ENCODE measurements at regions not wholly inside any gene's neighbourhood (a gene's known extent, or its start where the extent isn't known, plus 50 kb on each side); places are given as distances from the start of the nearest gene placed in this dataset.
"Not testable (repeated sequence)": the region's sequence is repeated elsewhere in the genome, so short reads cannot be mapped to it uniquely, and the experiment has no call there.

- no peak for DNase-seq (ENCODE audit: low read depth in 2 of 3, low spot score in 2 of 3)
These were observed 179.6 kb upstream of the RPH3A start for GRCh38 chr12:112611908-112612307.

DNA sequence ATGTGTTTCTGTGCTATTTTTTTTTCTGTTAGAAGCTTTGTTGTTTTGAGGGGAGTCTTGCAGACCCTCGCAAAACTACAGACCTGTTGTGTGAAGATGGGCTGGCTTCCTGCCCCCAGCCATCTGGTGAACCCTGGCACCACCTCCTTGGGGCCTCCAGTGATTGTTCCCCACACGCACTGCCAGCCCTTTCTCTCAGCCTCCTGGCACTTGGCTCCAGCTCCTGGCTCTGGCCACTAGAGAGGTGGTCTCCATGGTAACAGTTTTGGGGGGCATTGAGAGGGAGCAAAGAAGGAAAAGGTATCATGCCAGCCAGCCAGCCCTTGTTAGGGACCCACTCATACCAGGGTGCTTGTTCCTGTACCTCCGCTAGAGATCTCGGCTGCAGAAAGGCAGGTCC, 176.4 kb upstream of the RPH3A start:
- DNase-seq (ENCODE audit: low read depth in 2 of 3, low spot score in 2 of 3), result no peak

DNA sequence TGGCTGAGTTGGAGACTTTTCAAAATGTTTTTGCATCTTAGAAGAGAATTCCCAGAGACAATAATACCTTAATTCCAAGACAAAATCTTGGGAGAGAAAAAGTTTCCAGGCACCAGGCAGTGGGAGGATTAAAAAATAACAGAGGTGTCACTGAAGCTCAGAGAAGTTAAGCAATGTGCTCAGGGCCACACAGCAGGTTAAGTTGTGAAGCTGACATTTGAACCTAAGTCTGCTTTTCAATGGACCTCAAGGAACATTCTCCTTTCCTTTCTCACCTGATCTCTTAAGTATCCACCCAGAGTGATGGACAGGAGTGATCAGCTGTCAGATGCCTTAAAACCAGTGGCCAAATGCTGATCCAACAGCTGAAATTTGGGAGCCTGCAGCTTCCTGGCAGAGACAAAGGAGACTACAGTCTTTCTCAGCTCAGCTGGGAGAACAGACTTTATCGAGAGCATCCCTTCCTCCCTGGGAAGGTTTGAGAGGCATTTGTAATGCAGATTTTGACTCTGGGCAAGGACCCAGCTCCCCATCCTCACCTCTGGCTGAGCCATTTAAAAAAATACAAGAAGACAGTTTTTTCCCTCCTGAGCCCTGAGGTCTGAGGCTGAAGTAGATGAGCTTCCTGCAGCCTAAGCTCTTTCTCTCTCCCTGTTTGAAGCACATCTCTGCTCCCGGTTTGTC, 174.9 kb upstream of the RPH3A start:
- DNase-seq (ENCODE audit: low read depth in 2 of 3, low spot score in 2 of 3), result no peak

DNA sequence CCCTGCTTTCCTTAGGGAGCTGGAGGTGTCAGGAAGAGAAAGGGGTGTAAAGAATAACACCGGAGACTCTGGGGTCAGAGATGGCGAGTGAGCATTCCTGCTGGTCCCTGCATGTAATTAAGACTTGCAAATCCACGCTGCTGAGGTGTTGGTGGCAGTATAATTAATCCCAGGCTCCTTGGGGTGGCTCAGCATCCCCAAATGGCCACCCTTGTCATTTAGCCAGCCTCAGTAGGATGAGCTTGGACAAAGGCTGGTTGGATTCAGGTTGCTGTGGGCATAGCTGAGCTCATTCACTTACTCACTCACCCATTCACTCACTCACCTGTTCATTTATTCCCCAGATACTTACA, 174.4 kb upstream of the RPH3A start:
- no peak for DNase-seq (ENCODE audit: low read depth in 2 of 3, low spot score in 2 of 3)

DNA sequence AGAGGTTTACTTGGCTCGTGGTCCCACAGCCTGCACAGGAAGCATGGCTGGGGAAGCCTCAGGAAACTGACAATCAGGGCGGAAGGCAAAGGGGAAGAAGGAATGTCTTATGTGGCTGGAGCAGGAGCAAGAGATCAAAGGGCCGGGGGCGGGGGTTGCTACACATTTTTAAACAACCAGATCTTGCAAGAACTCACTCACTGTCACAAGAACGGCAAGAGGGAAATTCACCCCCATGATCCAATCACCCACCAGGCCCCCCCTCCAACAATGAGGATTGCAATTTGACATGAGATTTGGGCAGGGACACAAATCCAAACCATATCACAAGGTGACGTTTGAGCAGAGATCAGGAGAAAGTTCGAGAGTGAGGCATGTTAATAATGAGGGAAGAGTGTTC, 163.7 kb upstream of the RPH3A start:
- DNase-seq (ENCODE audit: low read depth in 2 of 3, low spot score in 2 of 3), result no peak

GRCh38 chr12:112631974-112632373, 159.6 kb upstream of the RPH3A start:
- not testable (repeated sequence) for DNase-seq (ENCODE audit: low read depth in 2 of 3, low spot score in 2 of 3)

GRCh38 chr12:112635036-112635435, 156.5 kb upstream of the RPH3A start:
- no peak for DNase-seq (ENCODE audit: low read depth in 2 of 3, low spot score in 2 of 3)

DNA sequence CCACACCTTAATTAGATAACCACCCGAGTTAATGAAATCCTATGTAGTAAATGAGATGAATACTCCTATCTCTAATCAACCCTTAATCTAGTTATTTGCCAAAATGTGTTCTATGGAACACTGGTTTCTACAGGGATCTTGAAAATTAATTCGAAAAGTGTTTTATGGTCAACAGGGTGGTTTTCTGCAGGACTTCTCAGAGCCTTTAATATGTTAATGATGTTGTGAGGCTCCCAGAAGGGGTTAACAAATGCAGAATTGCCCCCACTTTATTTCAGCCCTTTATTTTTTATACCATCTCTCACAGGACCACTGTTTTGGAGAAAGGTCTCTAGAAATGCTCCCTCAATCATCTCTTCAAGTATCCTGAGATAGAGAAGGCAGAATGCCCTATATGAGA, 153.1 kb upstream of the RPH3A start:
- DNase-seq (ENCODE audit: low read depth in 2 of 3, low spot score in 2 of 3), result no peak

DNA sequence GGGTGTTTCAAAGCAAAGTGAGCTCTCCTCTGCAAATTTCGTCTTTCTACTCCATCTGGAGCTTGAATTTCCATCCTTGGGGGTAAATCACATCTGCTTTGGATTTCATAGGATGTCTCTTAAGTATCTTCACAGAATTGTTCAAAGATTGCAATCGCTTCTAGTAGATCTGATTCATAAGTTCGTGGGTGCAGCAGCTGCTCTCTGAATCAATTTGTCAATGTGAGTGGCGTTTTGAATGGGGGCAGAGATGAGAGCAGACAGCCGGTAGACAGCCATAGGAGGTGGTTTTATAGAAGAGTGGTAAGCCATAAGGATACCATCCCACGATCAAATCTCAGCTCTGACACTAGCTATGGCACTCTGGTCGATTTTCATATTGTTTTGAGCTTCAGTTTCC, 146.0 kb upstream of the RPH3A start:
- DNase-seq (ENCODE audit: low read depth in 2 of 3, low spot score in 2 of 3), result no peak

DNA sequence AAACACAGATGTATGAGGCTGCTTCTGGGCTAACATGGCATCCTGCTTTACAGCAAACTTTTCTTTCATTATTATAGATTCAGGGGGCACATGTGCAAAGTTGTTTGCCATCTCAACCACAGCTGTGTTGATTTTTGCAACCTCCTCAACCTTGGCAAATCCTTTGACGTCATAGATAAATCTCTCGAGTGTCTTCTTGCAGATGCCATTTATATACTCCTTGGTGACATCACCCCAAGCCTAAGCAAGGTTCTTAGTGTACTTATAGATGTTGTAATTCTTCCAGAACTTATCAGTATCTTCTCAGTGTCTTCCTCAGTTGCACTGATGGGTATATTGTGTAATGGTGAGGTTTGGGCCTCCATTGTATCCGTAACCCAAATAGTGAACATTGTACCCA, 135.4 kb upstream of the RPH3A start:
- DNase-seq (ENCODE audit: low read depth in 2 of 3, low spot score in 2 of 3), result no peak

- peak in 2 of 3 donors; percentile 17 to 61 for DNase-seq (ENCODE audit: low read depth in 2 of 3, low spot score in 2 of 3)
These were observed 127.0 kb upstream of the RPH3A start for GRCh38 chr12:112664569-112664968.

- DNase-seq (ENCODE audit: low read depth in 2 of 3, low spot score in 2 of 3), result no peak
These were observed 125.6 kb upstream of the RPH3A start for GRCh38 chr12:112665958-112666357.

DNA sequence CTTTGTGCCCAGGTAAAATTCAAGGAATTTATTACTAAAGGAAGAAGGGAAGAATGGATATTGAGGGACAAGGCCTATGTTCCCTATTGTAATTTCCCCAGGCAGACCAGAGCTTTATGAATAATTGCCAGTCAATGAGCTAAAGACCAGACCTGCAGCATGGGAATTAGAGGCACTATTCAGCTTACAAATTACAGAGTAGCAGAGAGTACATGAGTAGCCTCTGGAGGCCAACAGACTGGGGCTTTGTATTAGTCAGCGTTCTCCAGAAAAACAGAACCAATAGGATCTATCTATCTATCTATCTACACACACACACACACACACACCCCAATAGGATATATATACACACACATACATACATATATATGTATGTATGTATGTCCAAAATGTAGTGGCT, 120.0 kb upstream of the RPH3A start:
- no peak for DNase-seq (ENCODE audit: low read depth in 2 of 3, low spot score in 2 of 3)

GRCh38 chr12:112674539-112674938, 117.0 kb upstream of the RPH3A start:
- DNase-seq (ENCODE audit: low read depth in 2 of 3, low spot score in 2 of 3), result no peak

- DNase-seq (ENCODE audit: low read depth in 2 of 3, low spot score in 2 of 3), result no peak
These were observed 115.0 kb upstream of the RPH3A start for GRCh38 chr12:112676507-112676906.

DNA sequence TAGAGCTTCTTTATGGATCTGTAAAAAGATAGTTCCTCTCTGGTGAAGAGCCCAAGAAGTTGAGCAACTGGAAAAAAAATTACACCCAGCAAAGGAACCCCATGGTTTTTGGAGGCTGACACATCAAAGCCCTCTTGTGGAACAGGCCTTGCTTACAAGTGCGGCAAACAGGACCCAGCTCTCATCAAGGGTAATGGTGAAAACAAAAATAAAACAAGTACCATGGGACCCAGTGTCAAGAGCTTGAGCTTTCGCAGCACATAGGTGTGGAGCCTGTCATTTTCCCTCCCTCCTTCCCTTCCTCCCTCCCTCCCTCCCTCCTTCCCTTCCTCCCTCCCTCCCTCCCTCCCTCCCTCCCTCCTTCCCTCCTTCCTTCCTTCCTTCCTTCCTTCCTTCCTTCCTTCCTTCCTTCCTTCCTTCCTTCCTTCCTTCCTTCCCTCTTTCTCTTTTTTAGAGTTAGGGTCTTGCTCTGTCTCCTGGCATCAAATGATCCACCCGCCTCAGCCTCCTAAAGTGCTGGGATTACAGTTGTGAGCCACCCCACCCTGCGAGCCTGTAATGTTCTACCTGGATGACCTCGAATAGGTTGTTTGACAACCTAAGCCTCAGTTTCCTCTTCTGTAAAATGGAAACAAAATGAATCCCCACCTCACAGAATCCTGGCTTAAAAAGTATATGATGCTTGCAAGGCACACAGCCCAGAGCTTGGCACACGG, 114.3 kb upstream of the RPH3A start:
- DNase-seq (ENCODE audit: low read depth in 2 of 3, low spot score in 2 of 3), result no peak

GRCh38 chr12:112680993-112681392, 110.6 kb upstream of the RPH3A start:
- no peak for DNase-seq (ENCODE audit: low read depth in 2 of 3, low spot score in 2 of 3)

DNA sequence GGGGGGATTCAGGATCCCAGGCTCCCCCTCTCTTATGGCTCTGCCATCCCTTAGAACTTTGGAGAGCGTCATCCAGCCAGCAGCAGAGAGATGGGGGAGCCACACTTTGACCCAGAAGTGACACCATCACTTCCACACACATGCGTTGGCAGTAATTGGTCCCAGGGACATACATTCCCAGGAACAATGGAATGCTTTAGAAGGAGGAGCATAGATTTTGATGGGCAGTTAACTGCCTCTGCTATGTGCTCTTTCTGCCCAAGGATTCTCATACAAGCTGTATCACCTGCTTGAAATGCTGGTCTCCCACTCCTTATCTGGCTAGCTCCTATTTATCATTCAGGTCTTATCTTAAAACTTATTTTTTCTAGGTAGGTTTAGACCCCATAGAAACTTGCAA, 109.0 kb upstream of the RPH3A start:
- no peak for DNase-seq (ENCODE audit: low read depth in 2 of 3, low spot score in 2 of 3)

DNA sequence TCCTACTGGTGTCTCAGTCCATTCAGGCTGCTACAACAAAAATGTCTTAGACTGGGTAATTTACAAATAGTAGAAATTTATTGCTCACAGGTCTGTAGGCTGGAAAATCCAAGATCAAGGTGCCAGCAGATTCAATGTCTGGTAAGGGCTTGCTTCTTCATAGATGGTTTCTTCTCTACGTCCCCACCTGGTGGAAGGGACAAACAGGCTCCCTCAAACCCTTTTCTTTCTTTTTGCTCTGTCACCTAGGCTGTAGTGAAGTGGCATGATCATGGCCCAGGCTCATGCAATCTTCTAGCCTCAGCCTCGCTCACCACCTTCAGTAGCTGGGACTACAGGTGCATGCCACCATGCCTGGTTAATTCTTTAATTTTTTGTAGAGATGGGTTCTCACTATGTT, 106.8 kb upstream of the RPH3A start:
- no peak for DNase-seq (ENCODE audit: low read depth in 2 of 3, low spot score in 2 of 3)

DNA sequence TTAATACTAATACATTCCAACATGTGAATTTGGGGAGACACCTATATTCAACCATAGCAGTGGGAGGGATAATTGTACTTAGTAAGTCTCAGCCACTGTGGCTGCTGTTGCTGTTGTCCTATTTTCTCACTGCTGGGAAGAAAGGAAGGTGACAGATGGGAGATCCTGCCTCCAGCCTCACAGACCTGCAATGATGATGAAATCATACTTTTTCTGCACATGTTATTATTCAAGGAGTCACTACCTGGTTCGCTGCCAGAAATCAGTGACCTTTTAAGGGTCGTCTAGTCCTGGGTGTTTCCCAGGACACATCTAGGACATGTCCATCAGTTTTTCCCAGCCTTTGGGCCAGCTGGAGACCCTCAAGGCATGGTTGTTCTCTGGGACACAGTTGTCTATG, 106.2 kb upstream of the RPH3A start:
- DNase-seq (ENCODE audit: low read depth in 2 of 3, low spot score in 2 of 3), result no peak

DNA sequence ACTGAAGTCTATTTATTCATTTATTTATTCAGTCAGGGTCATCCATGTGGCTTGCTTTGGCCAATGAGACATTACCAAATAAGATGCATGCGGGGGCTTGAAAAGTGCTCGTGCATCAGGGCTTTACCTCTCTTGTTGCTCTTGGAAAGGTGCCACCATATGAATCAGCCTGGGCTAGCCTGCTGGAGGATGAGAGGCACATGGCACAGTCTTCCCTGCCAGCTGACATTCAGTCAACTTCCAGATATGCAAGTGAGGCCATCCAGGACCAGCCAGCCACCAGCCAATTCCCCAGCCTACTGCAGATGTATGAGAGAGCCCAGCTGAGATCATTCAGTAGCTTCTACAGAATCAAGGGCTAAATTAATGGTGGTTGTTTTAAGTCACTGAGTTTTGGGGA, 105.2 kb upstream of the RPH3A start:
- no peak for DNase-seq (ENCODE audit: low read depth in 2 of 3, low spot score in 2 of 3)

DNA sequence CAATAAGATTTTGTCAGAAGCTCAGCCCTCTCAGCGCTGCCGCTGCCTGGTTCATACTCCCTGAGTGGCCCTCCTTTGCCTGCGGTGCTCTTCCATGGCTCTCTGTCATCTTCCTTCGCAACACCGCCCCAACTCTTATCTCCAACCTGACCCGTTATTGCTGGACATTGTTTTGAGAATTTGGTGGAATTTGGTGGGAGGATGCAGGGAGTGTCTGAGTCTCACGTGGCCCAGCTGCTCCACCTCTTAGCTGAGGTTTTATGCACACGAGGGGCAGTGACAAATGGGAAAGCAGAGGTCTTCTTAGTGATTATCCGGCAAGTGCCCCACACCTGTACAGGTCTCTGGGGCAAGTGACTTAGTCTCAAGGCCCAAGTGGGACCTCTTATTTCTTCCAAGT, 97.5 kb upstream of the RPH3A start:
- DNase-seq (ENCODE audit: low read depth in 2 of 3, low spot score in 2 of 3), result no peak

DNA sequence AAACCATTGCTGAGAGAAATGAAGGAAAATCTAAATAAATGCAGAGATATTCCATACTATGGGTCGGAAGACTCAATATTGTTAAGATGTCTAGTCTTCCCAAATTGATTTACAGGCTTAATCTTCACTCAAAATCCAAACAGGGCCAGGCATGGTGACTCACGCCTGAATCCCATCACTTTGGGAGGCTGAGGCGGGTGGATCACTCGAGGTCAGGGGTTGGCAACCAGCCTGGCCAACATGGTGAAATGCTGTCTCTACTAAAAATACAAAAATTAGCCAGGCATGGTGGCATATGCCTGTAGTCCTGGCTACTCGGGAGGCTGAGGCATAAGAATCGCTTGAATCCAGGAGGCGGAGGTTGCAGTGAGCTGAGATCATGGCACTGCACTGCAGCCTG, 94.1 kb upstream of the RPH3A start:
- not testable (repeated sequence) for DNase-seq (ENCODE audit: low read depth in 2 of 3, low spot score in 2 of 3)

Data from hematopoietic multipotent progenitor cell (in vitro differentiated cells).